GM12874 (cell line): ENCODE measurements at regions not wholly inside any gene's neighbourhood (a gene's known extent, or its start where the extent isn't known, plus 50 kb on each side); places are given as distances from the start of the nearest gene placed in this dataset.

Source experiments
- CTCF ChIP-seq: IDR thresholded peaks from 2 replicates; pipeline ENCODE4 v1.5.1; 2011; ENCODE audit warnings: low read depth, mild to moderate bottlenecking, control low read depth, low read length, moderate library complexity; ENCODE audit not compliant: insufficient read depth

- no peak for TF ChIP-seq CTCF
These were observed 1111.4 kb downstream of the FLRT2 start for GRCh38 chr14:86641310-86641709.

GRCh38 chr14:86640288-86640687 lies 1110.3 kb downstream of the FLRT2 start:
- TF ChIP-seq CTCF = no peak

GRCh38 chr14:86639666-86640065 lies 1109.7 kb downstream of the FLRT2 start:
- no peak for TF ChIP-seq CTCF

- no peak for TF ChIP-seq CTCF
These were observed 1109.2 kb downstream of the FLRT2 start for GRCh38 chr14:86639146-86639545.

GRCh38 chr14:86627080-86627479 lies 1097.1 kb downstream of the FLRT2 start:
- no peak for TF ChIP-seq CTCF

- no peak for TF ChIP-seq CTCF
These were observed 1096.6 kb downstream of the FLRT2 start for GRCh38 chr14:86626530-86626929.

GRCh38 chr14:86625637-86626036 lies 1095.7 kb downstream of the FLRT2 start:
- no peak for TF ChIP-seq CTCF

- TF ChIP-seq CTCF = no peak
These were observed 1089.8 kb downstream of the FLRT2 start for GRCh38 chr14:86619726-86620125.
